ENCODE measurements at regions not wholly inside any gene's neighbourhood (a gene's known extent, or its start where the extent isn't known, plus 50 kb on each side); places are given as distances from the start of the nearest gene placed in this dataset.

DNA sequence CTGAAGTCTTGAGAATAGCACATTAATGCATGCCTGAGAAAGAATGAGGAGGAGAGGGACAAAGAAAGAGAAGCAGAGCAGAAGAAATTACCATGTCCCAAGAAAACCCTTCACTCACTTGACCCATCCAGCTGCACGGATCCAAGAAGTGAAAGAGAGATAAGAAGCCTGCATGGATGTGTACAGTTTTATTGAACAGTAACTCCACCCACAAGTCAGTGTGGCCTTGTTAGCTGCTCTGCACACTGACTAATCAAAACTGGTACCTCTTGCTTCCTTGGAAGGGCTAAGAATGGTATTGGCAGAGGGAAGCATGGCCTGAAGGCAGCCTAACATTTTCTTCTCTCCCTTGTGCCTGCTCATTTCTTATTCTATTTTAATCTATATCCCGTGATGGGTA is 163.9 kb downstream of the SLC7A11 start:
- no peak for DNase-seq (ENCODE audit: low read depth, low spot score)
- Mint-ChIP-seq H3K9me3 (no peaks in the 10 kb centered on the region), H3K27ac (ENCODE audit: unreplicated experiment) (no peak overlapping the region), H3K36me3 (ENCODE audit: low read depth) (no peaks in the 10 kb centered on the region), H3K4me3 (no peak overlapping the region), H3K27me3 (ENCODE audit: low read depth) (no peaks in the 10 kb centered on the region), H3K4me1 (no peaks in the 10 kb centered on the region)
- TF ChIP-seq, protein P1, sequence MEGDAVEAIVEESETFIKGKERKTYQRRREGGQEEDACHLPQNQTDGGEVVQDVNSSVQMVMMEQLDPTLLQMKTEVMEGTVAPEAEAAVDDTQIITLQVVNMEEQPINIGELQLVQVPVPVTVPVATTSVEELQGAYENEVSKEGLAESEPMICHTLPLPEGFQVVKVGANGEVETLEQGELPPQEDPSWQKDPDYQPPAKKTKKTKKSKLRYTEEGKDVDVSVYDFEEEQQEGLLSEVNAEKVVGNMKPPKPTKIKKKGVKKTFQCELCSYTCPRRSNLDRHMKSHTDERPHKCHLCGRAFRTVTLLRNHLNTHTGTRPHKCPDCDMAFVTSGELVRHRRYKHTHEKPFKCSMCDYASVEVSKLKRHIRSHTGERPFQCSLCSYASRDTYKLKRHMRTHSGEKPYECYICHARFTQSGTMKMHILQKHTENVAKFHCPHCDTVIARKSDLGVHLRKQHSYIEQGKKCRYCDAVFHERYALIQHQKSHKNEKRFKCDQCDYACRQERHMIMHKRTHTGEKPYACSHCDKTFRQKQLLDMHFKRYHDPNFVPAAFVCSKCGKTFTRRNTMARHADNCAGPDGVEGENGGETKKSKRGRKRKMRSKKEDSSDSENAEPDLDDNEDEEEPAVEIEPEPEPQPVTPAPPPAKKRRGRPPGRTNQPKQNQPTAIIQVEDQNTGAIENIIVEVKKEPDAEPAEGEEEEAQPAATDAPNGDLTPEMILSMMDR (conservative IDR thresholded peaks at IDR 0.05), result no peak

- no peaks in the 10 kb centered on the region for H3K27me3 Mint-ChIP-seq (ENCODE audit: low read depth)
- H3K9me3 Mint-ChIP-seq, result no peaks in the 10 kb centered on the region
- TF ChIP-seq, protein P1 (conservative IDR thresholded peaks at IDR 0.05), result no peak
- no peak overlapping the region for H3K4me3 Mint-ChIP-seq
- no peaks in the 10 kb centered on the region for H3K4me1 Mint-ChIP-seq
- no peak overlapping the region for H3K27ac Mint-ChIP-seq (ENCODE audit: unreplicated experiment)
- DNase-seq (ENCODE audit: low read depth, low spot score), result no peak
- H3K36me3 Mint-ChIP-seq (ENCODE audit: low read depth), result no peaks in the 10 kb centered on the region
These were observed 165.6 kb downstream of the SLC7A11 start for GRCh38 chr4:138076561-138076960.

- H3K9me3 Mint-ChIP-seq, result peaks cover 9% of the 10 kb centered on the region
- TF ChIP-seq, protein P1 (conservative IDR thresholded peaks at IDR 0.05), result no peak
- H3K4me3 Mint-ChIP-seq, result no peak overlapping the region
- DNase-seq (ENCODE audit: low read depth, low spot score), result no peak
- H3K27ac Mint-ChIP-seq (ENCODE audit: unreplicated experiment), result no peak overlapping the region
- peaks cover 2% of the 10 kb centered on the region for H3K36me3 Mint-ChIP-seq (ENCODE audit: low read depth)
- H3K27me3 Mint-ChIP-seq (ENCODE audit: low read depth), result no peaks in the 10 kb centered on the region
- H3K4me1 Mint-ChIP-seq, result no peaks in the 10 kb centered on the region
These were observed 171.3 kb downstream of the SLC7A11 start for GRCh38 chr4:138070816-138071215.

DNA sequence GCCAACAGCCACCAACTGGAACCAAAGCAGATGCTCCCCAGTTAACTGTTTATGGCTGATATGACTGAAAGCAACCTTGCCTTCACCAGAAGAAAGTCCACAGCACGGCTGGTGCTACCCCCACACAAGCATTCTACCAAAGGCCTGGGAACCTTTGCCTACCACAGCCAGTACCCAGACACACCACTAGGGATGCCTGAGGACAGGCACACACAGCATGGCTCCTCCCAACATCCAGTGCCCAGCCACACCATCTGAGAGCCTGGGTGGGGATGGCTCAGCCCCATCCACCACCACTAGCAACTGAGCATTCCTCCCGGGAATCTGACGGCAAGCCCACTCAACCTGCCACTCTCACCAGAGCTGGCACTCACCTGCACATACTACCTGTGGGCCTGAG is 178.6 kb downstream of the SLC7A11 start:
- Mint-ChIP-seq H3K9me3 (peaks cover 9% of the 10 kb centered on the region), H3K4me1 (no peaks in the 10 kb centered on the region), H3K4me3 (no peak overlapping the region), H3K36me3 (ENCODE audit: low read depth) (peaks cover 7% of the 10 kb centered on the region), H3K27me3 (ENCODE audit: low read depth) (no peaks in the 10 kb centered on the region), H3K27ac (ENCODE audit: unreplicated experiment) (no peak overlapping the region)
- DNase-seq (ENCODE audit: low read depth, low spot score), result no peak
- TF ChIP-seq, protein P1 (conservative IDR thresholded peaks at IDR 0.05), result no peak

DNA sequence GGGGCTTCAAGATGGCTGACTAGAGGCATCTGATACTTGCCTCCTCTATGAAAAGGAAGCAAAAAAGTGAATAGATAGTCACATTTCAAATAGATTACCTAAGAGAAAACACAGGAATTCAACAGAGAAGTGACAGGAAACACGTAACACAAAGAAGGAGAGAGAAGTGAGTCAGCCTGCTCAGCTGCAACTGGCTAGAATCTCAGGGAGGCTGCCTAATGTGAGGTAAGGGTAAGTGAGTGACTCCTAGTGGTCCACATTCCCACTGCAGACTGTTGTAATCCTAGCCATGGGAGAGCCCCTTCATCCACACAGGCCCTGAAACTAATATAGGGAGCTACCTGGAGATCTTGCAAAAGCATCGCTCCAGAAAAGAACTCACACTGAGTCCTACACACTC is 179.2 kb downstream of the SLC7A11 start:
- H3K36me3 Mint-ChIP-seq (ENCODE audit: low read depth), result peaks cover 7% of the 10 kb centered on the region
- no peak for DNase-seq (ENCODE audit: low read depth, low spot score)
- TF ChIP-seq, protein P1 (conservative IDR thresholded peaks at IDR 0.05), result no peak
- H3K4me1 Mint-ChIP-seq, result no peaks in the 10 kb centered on the region
- H3K27me3 Mint-ChIP-seq (ENCODE audit: low read depth), result no peaks in the 10 kb centered on the region
- no peak overlapping the region for H3K4me3 Mint-ChIP-seq
- peaks cover 9% of the 10 kb centered on the region for H3K9me3 Mint-ChIP-seq
- no peak overlapping the region for H3K27ac Mint-ChIP-seq (ENCODE audit: unreplicated experiment)

GRCh38 chr4:138056541-138056940 is 185.6 kb downstream of the SLC7A11 start:
- no peaks in the 10 kb centered on the region for H3K27me3 Mint-ChIP-seq (ENCODE audit: low read depth)
- no peaks in the 10 kb centered on the region for H3K36me3 Mint-ChIP-seq (ENCODE audit: low read depth)

More at GRCh38 chr4:138056541-138056940, 185.6 kb downstream of the SLC7A11 start:
- no peak for DNase-seq (ENCODE audit: low read depth, low spot score)
- Mint-ChIP-seq H3K4me1 (no peaks in the 10 kb centered on the region), H3K9me3 (no peaks in the 10 kb centered on the region), H3K4me3 (no peak overlapping the region), H3K27ac (ENCODE audit: unreplicated experiment) (no peak overlapping the region)
- TF ChIP-seq, protein P1 (conservative IDR thresholded peaks at IDR 0.05), result no peak

All from neural crest cell (in vitro differentiated cells).